H1 (cell line): ENCODE measurements at regions not wholly inside any gene's neighbourhood (a gene's known extent, or its start where the extent isn't known, plus 50 kb on each side); places are given as distances from the start of the nearest gene placed in this dataset.
A peak's percentile ranks its signal among the peaks of the same experiment; 100 is the strongest.

Experiments used
- CTCF ChIA-PET: fragments of 300-600 bp; sonication (Branson Sonifier 250); formaldehyde crosslinking; loops from one replicate; lab custom pipeline; 2021; ENCODE audit not compliant: partially characterized antibody; lab: Charles Lee
- POLR2A ChIA-PET: fragments of 300-600 bp; sonication (Branson Sonifier 250); formaldehyde crosslinking; loops from one replicate; lab custom pipeline; 2021; ENCODE audit warnings: inconsistent platforms; ENCODE audit not compliant: partially characterized antibody; lab: Charles Lee
- DNase-seq, 2 experiments: peaks; one replicate each; pipeline versions ENCODE4 v3.0.0 to v3.0.0-alpha.2; 2010 to 2022; ENCODE audit warnings: low spot score in 2 of 2, low read depth in 1 of 2, mixed read lengths in 1 of 2
- FAIRE-seq: peaks from 2 replicates; lab custom pipeline; 2011; peaks lifted over from hg19 to GRCh38; lab: Jason Lieb, UNC
- H2AFZ ChIP-seq: 2 replicates; pipeline ENCODE4 v1.8.1; 2012; ENCODE audit warnings: low read length, inconsistent platforms
- H2AK5ac ChIP-seq: 2 replicates; pipeline ENCODE4 v1.6.1; 2013; ENCODE audit warnings: low read depth, low read length
- H2BK120ac ChIP-seq: replicated peaks from 2 replicates; pipeline ENCODE3; 2013; ENCODE audit warnings: low read depth, low read length, inconsistent platforms
- H2BK12ac ChIP-seq: 2 replicates; pipeline ENCODE4 v1.6.1; 2013; ENCODE audit warnings: low read depth, low read length
- H2BK15ac ChIP-seq: 2 replicates; pipeline ENCODE4 v1.6.1; 2013; ENCODE audit warnings: low read length
- H2BK20ac ChIP-seq: 2 replicates; pipeline ENCODE4 v1.6.1; 2013; ENCODE audit warnings: low read length
- H2BK5ac ChIP-seq: 2 replicates; pipeline ENCODE4 v1.6.1; 2013; ENCODE audit warnings: low read depth, low read length
- H3K14ac ChIP-seq: 2 replicates; pipeline ENCODE4 v1.6.1; 2013; ENCODE audit warnings: inconsistent platforms; ENCODE audit not compliant: insufficient read length
- H3K18ac ChIP-seq: 2 replicates; pipeline ENCODE4 v1.6.1; 2013; ENCODE audit warnings: low read length; ENCODE audit errors: extremely low read depth
- H3K23ac ChIP-seq: 2 replicates; pipeline ENCODE4 v1.6.1; 2013; ENCODE audit warnings: inconsistent platforms; ENCODE audit not compliant: insufficient read length
- H3K23me2 ChIP-seq: 2 replicates; pipeline ENCODE4 v1.6.1; 2013; ENCODE audit warnings: low read depth, low read length
- H3K27ac ChIP-seq: 2 replicates; pipeline ENCODE4 v1.6.1; 2011; ENCODE audit warnings: low read depth, low read length, inconsistent platforms
- H3K27me3 ChIP-seq, 4 experiments: replicated peaks in 1 of 4; 1 replicate in 1 of 4; 2 replicates in 3 of 4; pipeline versions ENCODE4 v1.6.1 to v1.8.1; 2011 to 2013; ENCODE audit warnings: low read length in 3 of 4, mild to moderate bottlenecking in 3 of 4, inconsistent platforms in 2 of 4, mixed read lengths in 2 of 4, moderate library complexity in 1 of 4; ENCODE audit not compliant: control insufficient read depth in 3 of 4, insufficient read depth in 3 of 4; ENCODE audit errors: extremely low read depth in 1 of 4
- H3K36me3 ChIP-seq, 4 experiments: 2 replicates each; pipeline versions ENCODE4 v1.6.1 to v1.8.1; 2011 to 2013; ENCODE audit warnings: mild to moderate bottlenecking in 4 of 4, low read length in 3 of 4, moderate library complexity in 2 of 4, control low read depth in 1 of 4, inconsistent platforms in 1 of 4; ENCODE audit not compliant: insufficient read depth in 4 of 4, control insufficient read depth in 2 of 4
- H3K4ac ChIP-seq: replicated peaks from 2 replicates; pipeline ENCODE3; 2013; ENCODE audit warnings: low read length, low read depth, mixed read lengths, inconsistent platforms; ENCODE audit not compliant: insufficient read length
- H3K4me1 ChIP-seq, 4 experiments: replicated peaks in 1 of 4; 1 replicate in 1 of 4; 2 replicates in 3 of 4; pipeline versions ENCODE4 v1.6.1 to v1.8.1; 2011 to 2013; ENCODE audit warnings: low read length in 3 of 4, inconsistent platforms in 2 of 4, mixed read lengths in 1 of 4; ENCODE audit not compliant: insufficient read depth in 4 of 4, control insufficient read depth in 3 of 4
- H3K4me2 ChIP-seq, 2 experiments: 2 replicates each; pipeline versions ENCODE4 v1.6.1 to v1.8.1; 2011 to 2013; ENCODE audit warnings: low read depth in 2 of 2, low read length in 2 of 2, control low read depth in 1 of 2, inconsistent platforms in 1 of 2, mild to moderate bottlenecking in 1 of 2; ENCODE audit not compliant: insufficient read depth in 1 of 2
- H3K4me3 ChIP-seq, 4 experiments: fragments of 200-600, 300-600 bp in 1 of 4; sonication (generic), shearing (Covaris generic), sonication (Bioruptor Twin) in 1 of 4; 2 replicates each; pipeline versions ENCODE4 v1.5.1 to v1.8.1; 2011 to 2016; ENCODE audit warnings: low read length in 4 of 4, low read depth in 3 of 4, control low read depth in 2 of 4, inconsistent platforms in 2 of 4, mild to moderate bottlenecking in 2 of 4, mixed read lengths in 1 of 4, moderate library complexity in 1 of 4; ENCODE audit not compliant: insufficient read depth in 2 of 4; ENCODE audit errors: extremely low read depth in 1 of 4
- H3K56ac ChIP-seq: replicated peaks from 2 replicates; pipeline ENCODE3; 2013; ENCODE audit warnings: low read depth, mild to moderate bottlenecking, mixed read lengths, low read length, inconsistent platforms; ENCODE audit not compliant: insufficient read length
- H3K79me1 ChIP-seq: 2 replicates; pipeline ENCODE4 v1.6.1; 2013; ENCODE audit warnings: low read depth, low read length, control low read depth
- H3K79me2 ChIP-seq, 2 experiments: 2 replicates each; pipeline versions ENCODE4 v1.6.1 to v1.8.1; 2012 to 2013; ENCODE audit warnings: low read length in 2 of 2, mild to moderate bottlenecking in 2 of 2, inconsistent platforms in 1 of 2; ENCODE audit not compliant: insufficient read depth in 2 of 2, control insufficient read depth in 1 of 2
- H3K9ac ChIP-seq, 4 experiments: replicated peaks in 1 of 4; 1 replicate in 1 of 4; 2 replicates in 3 of 4; pipeline versions ENCODE4 v1.6.1 to v1.8.1; 2011 to 2013; ENCODE audit warnings: low read depth in 3 of 4, low read length in 3 of 4, control low read depth in 2 of 4, mild to moderate bottlenecking in 2 of 4, moderate library complexity in 2 of 4, inconsistent platforms in 1 of 4; ENCODE audit errors: extremely low read depth in 1 of 4
- H3K9me3 ChIP-seq, 2 experiments: 2 replicates each; pipeline versions ENCODE4 v1.6.1 to v1.8.1; 2012 to 2013; ENCODE audit warnings: mild to moderate bottlenecking in 2 of 2, moderate library complexity in 2 of 2, control low read depth in 1 of 2, inconsistent platforms in 1 of 2, low read depth in 1 of 2, low read length in 1 of 2, mixed read lengths in 1 of 2; ENCODE audit not compliant: insufficient read depth in 2 of 2
- H4K20me1 ChIP-seq, 2 experiments: replicated peaks in 1 of 2; 2 replicates each; pipeline versions ENCODE3 to v1.8.1; 2011 to 2013; ENCODE audit warnings: inconsistent platforms in 2 of 2, low read length in 2 of 2, mild to moderate bottlenecking in 1 of 2; ENCODE audit not compliant: insufficient read depth in 2 of 2, control insufficient read depth in 1 of 2
- H4K5ac ChIP-seq: 2 replicates; pipeline ENCODE4 v1.6.1; 2013; ENCODE audit warnings: low read length, low read depth, mixed read lengths, inconsistent platforms; ENCODE audit not compliant: insufficient read length
- H4K8ac ChIP-seq: 2 replicates; pipeline ENCODE4 v1.8.0; 2013; ENCODE audit warnings: mild to moderate bottlenecking, moderate library complexity, low read length, inconsistent platforms; ENCODE audit not compliant: insufficient read depth; ENCODE audit errors: extremely low read depth
- H4K91ac ChIP-seq: replicated peaks from 2 replicates; pipeline ENCODE3; 2013; ENCODE audit warnings: low read length, mixed read lengths, inconsistent platforms; ENCODE audit not compliant: insufficient read length
- CEBPB ChIP-seq: IDR thresholded peaks from 2 replicates; pipeline ENCODE4 v1.6.1; 2012; ENCODE audit warnings: low read depth, low read length
- CHD1 ChIP-seq: IDR thresholded peaks from 2 replicates; pipeline ENCODE4 v1.6.1; 2012; ENCODE audit warnings: low read depth, low read length, improper control_type of control experiment
- EGR1 ChIP-seq: IDR thresholded peaks from 2 replicates; pipeline ENCODE4 v1.6.1; 2011; ENCODE audit warnings: low read depth, low read length, borderline replicate concordance
- EZH2 ChIP-seq: fragments of 200-600 bp; sonication (generic); IDR thresholded peaks from 2 replicates; pipeline ENCODE4 v1.7.1; 2012; ENCODE audit warnings: low read depth, mild to moderate bottlenecking, moderate library complexity, low read length, inconsistent platforms; ENCODE audit not compliant: severe bottlenecking
- NANOG ChIP-seq: IDR thresholded peaks from 2 replicates; pipeline ENCODE4 v1.6.1; 2011; ENCODE audit warnings: low read length, low read depth, mild to moderate bottlenecking, inconsistent platforms; ENCODE audit not compliant: insufficient read depth, poor library complexity, severe bottlenecking
- POLR2A ChIP-seq, 2 experiments: IDR thresholded peaks; 1 replicate in 1 of 2; 2 replicates in 1 of 2; pipeline ENCODE4 v1.6.1; 2011; ENCODE audit warnings: low read depth in 2 of 2, low read length in 2 of 2, mild to moderate bottlenecking in 2 of 2; ENCODE audit errors: control extremely low read depth in 1 of 2
- SIRT6 ChIP-seq: IDR thresholded peaks from one replicate; pipeline ENCODE4 v1.7.1; 2012; ENCODE audit warnings: low read length, inconsistent platforms
- SIX5 ChIP-seq: IDR thresholded peaks from 2 replicates; pipeline ENCODE4 v1.6.1; 2011; ENCODE audit warnings: mild to moderate bottlenecking, low read depth, low read length
- TAF1 ChIP-seq: IDR thresholded peaks from 2 replicates; pipeline ENCODE4 v1.6.1; 2011; ENCODE audit warnings: mild to moderate bottlenecking, low read depth, low read length
- WGBS, 2 experiments: shearing (Covaris generic) in 1 of 2; methylation state at CpG; one replicate each; pipeline versions ENCODE4 v1.1.6 to v1.1.7; 2013 to 2015; ENCODE audit warnings: low lambda C conversion rate in 2 of 2, mixed read lengths in 2 of 2, inconsistent platforms in 1 of 2, low coverage in 1 of 2, missing lambda C conversion rate in 1 of 2; ENCODE audit not compliant: insufficient replicate concordance in 2 of 2, insufficient coverage in 1 of 2, insufficient read length in 1 of 2; ENCODE audit errors: extremely low coverage in 1 of 2, missing lambda C conversion rate in 1 of 2; 5-methylcytosine and 5-hydroxymethylcytosine counted together

GRCh38 chrY:13805736-13806067 lies 102.0 kb downstream of the TMSB4Y start:
- Histone ChIP-seq H3K4me1 (peaks cover 0 to 10% (median 4%) of the 10 kb centered on the region in 4 experiments; a peak in 4 of 7 replicates), H3K9ac (no peak overlapping the region), H2BK15ac (no peak overlapping the region), H4K5ac (no peak overlapping the region), H3K27me3 (no peaks in the 10 kb centered on the region), H2BK20ac (no peak overlapping the region), H3K27ac (no peak overlapping the region; the same call in 1 of the 2 replicates), H3K56ac (no peak overlapping the region), H4K20me1 (no peaks in the 10 kb centered on the region), H3K18ac (peak overlapping the region; percentile 15; the same call in 1 of the 2 replicates), H2AK5ac (no peak overlapping the region), H2BK5ac (no peak overlapping the region; the same call in 1 of the 2 replicates), H2BK12ac (no peak overlapping the region), H3K14ac (no peak overlapping the region), H3K79me1 (no peaks in the 10 kb centered on the region), H3K23me2 (no peaks in the 10 kb centered on the region), H3K4me2 (no peak overlapping the region), H3K79me2 (peaks cover 0 to 48% of the 10 kb centered on the region in 2 experiments; a peak in 2 of 4 replicates), H2AFZ (no peak overlapping the region), H4K8ac (no peak overlapping the region), H3K4me3 (no peak overlapping the region), H3K9me3 (no peaks in the 10 kb centered on the region; a peak in 1 of 4 replicates), H3K36me3 (peaks cover 0 to 9% (median 4%) of the 10 kb centered on the region in 4 experiments; a peak in 2 of 8 replicates), H3K23ac (no peak overlapping the region), H4K91ac (no peak overlapping the region), H2BK120ac (no peak overlapping the region), H3K4ac (no peak overlapping the region)
- WGBS, 2 experiments = 93% methylated on average over 2 of the region's 2 CpGs; no CpG with 5 or more reads in 1 of the 2 experiments
- CTCF ChIA-PET = no interaction called here
- DNase-seq = no peak
- TF ChIP-seq POLR2A (IDR thresholded peaks at IDR 0.05; ENCODE audit: control extremely low read depth in 1 of 2, low read depth in 2 of 2, low read length in 2 of 2) (no peak), EZH2 (no peak), CHD1 (no peak), TAF1 (no peak), EGR1 (no peak), CEBPB (no peak), NANOG (no peak), SIRT6 (no peak), SIX5 (no peak)
- POLR2A ChIA-PET = no interaction called here
- FAIRE-seq = no peak
